Loucy (cell line): ENCODE measurements at regions not wholly inside any gene's neighbourhood (a gene's known extent, or its start where the extent isn't known, plus 50 kb on each side); places are given as distances from the start of the nearest gene placed in this dataset.

Experiments
- EZH2phosphoT487 ChIP-seq: fragments of 200-600 bp; IDR thresholded peaks from 2 replicates; pipeline ENCODE4 v1.6.1; 2018; ENCODE audit warnings: antibody characterized with exemption, mild to moderate bottlenecking, moderate library complexity, borderline replicate concordance
- TF ChIP-seq, protein P1 (sequence below): fragments of 200-600 bp; sonication (generic); conservative IDR thresholded peaks from 2 replicates; pipeline ENCODE4 v1.5.1; 2014; ENCODE audit warnings: mild to moderate bottlenecking, antibody characterized with exemption, low read length

DNA sequence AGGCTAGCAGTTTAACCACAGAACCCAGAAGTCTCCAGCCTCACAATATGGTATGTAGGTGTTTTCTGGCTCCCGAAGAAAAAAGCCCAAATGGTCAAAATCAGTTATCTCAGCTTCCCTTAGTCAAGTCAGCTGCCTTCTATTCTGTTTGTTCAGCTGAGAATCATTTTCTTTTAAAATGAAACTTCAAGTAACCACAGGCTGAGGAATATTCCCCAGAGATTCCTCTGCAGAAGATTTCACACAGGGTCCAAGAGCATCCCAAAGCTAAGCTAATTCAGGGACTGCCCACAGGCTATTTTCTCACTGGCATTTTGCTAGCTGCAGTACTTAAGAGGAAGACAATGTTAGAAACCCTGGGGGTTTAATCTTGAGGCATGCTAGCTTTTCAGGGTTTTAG is 977.0 kb upstream of the CHORDC1 start:
- no peak for TF ChIP-seq EZH2phosphoT487
- TF ChIP-seq, protein P1, sequence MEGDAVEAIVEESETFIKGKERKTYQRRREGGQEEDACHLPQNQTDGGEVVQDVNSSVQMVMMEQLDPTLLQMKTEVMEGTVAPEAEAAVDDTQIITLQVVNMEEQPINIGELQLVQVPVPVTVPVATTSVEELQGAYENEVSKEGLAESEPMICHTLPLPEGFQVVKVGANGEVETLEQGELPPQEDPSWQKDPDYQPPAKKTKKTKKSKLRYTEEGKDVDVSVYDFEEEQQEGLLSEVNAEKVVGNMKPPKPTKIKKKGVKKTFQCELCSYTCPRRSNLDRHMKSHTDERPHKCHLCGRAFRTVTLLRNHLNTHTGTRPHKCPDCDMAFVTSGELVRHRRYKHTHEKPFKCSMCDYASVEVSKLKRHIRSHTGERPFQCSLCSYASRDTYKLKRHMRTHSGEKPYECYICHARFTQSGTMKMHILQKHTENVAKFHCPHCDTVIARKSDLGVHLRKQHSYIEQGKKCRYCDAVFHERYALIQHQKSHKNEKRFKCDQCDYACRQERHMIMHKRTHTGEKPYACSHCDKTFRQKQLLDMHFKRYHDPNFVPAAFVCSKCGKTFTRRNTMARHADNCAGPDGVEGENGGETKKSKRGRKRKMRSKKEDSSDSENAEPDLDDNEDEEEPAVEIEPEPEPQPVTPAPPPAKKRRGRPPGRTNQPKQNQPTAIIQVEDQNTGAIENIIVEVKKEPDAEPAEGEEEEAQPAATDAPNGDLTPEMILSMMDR: no peak
